ENCODE measurements at regions not wholly inside any gene's neighbourhood (a gene's known extent, or its start where the extent isn't known, plus 50 kb on each side); places are given as distances from the start of the nearest gene placed in this dataset.

DNA sequence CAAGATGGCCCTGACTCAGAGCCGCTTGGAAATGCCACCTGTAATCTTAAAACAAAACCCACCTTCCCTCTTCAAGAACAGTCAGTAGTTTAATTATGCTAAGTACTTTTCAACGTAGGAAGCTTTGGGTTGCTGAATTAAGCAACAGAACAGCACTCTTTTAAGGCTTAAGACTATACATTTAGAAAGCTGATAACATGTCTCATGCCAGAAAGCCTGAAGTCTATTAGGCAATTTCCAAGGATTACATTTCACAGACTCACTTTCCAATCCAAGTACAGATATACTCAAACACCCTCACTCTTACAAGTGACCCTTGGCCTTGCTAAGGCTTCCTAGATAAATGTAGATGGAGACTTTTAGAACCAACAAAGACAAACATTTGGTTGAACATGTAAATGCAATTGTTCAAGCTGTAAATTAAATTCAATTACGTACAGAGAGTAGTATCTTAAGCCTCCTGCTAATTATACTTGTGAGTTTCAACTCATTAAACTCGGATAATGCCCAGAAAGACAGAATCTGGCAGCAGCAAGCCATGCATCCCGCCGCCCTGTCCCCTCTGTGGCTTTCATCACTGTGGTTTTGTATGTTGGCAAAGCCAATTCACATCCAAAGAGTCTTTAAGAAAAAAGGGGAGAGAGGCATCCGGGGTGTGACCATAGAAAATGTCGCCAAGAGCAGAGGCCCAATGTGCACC lies 283.1 kb upstream of the NRP1 start:
- TF ChIP-seq, protein P1, sequence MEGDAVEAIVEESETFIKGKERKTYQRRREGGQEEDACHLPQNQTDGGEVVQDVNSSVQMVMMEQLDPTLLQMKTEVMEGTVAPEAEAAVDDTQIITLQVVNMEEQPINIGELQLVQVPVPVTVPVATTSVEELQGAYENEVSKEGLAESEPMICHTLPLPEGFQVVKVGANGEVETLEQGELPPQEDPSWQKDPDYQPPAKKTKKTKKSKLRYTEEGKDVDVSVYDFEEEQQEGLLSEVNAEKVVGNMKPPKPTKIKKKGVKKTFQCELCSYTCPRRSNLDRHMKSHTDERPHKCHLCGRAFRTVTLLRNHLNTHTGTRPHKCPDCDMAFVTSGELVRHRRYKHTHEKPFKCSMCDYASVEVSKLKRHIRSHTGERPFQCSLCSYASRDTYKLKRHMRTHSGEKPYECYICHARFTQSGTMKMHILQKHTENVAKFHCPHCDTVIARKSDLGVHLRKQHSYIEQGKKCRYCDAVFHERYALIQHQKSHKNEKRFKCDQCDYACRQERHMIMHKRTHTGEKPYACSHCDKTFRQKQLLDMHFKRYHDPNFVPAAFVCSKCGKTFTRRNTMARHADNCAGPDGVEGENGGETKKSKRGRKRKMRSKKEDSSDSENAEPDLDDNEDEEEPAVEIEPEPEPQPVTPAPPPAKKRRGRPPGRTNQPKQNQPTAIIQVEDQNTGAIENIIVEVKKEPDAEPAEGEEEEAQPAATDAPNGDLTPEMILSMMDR (conservative IDR thresholded peaks at IDR 0.05 in 1 of 2, IDR thresholded peaks at IDR 0.05 in 1 of 2; ENCODE audit: low read depth in 1 of 2, low read length in 2 of 2): no peak
- no peak for TF ChIP-seq EZH2 (IDR thresholded peaks at IDR 0.05; ENCODE audit: low read length, missing control alignments)
